ENCODE measurements at regions not wholly inside any gene's neighbourhood (a gene's known extent, or its start where the extent isn't known, plus 50 kb on each side); places are given as distances from the start of the nearest gene placed in this dataset.

DNA sequence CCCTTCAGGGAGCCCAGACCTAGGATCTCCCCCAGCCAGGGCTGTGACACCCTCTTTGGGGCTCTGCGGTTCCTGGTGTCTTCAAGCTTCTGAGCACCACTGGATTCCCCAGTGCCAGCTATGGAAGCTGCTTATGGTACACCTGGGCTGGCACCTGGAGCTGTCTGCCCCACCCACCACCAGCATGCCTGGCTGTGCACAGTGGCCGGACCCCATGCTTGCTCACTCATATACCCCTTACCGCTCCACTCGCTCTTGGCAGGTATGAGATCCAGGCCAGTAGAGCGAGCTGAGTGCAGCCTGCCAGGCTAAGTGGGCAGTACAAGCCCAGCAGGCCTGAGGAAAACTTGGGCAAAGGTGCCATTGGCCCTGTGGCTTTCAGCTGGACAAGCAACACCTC is 114.0 kb downstream of the DACT1 start:
- CTCF ChIA-PET, result interaction anchor here (1.0 to 5.0 kb wide), 6 partner anchors 11 to 251 kb away, joined by 3 to 26 read pairs (median 4); no protein-coding TSS in a partner anchor

More for the DNA sequence above, 114.0 kb downstream of the DACT1 start:
- ATAC-seq, result no peak
- 59% methylated on average over 5 of the region's 5 CpGs for WGBS (ENCODE audit: insufficient coverage, insufficient replicate concordance, low lambda C conversion rate, missing lambda C conversion rate)
- RAD21 ChIA-PET (ENCODE audit: unreplicated experiment), result interaction anchor here (1.1 to 2.3 kb wide), 5 partner anchors 18 to 205 kb away, joined by 3 to 9 read pairs (median 4); no protein-coding TSS in a partner anchor
- Histone ChIP-seq H3K36me3 (ENCODE audit: control insufficient read depth in 2 of 2, insufficient read depth in 2 of 2, low read length in 1 of 2) (no peaks in the 10 kb centered on the region), H3K27me3 (replicated peaks in 1 of 2; ENCODE audit: control insufficient read depth in 2 of 2, insufficient read depth in 2 of 2, low read length in 1 of 2) (no peaks in the 10 kb centered on the region), H3K79me2 (ENCODE audit: control insufficient read depth, insufficient read depth, low read length) (no peaks in the 10 kb centered on the region), H2AFZ (ENCODE audit: control insufficient read depth, low read depth, low read length) (no peak overlapping the region), H3K27ac (ENCODE audit: control insufficient read depth, insufficient read depth) (no peak overlapping the region), H3K4me2 (ENCODE audit: control insufficient read depth, insufficient read depth) (no peak overlapping the region), H3K9ac (ENCODE audit: control insufficient read depth, insufficient read depth, low read length) (no peak overlapping the region), H3K4me1 (ENCODE audit: control insufficient read depth, insufficient read depth, low read length) (no peaks in the 10 kb centered on the region), H3K4me3 (no peak overlapping the region), H4K20me1 (ENCODE audit: control insufficient read depth, insufficient read depth) (no peaks in the 10 kb centered on the region), H3K9me3 (replicated peaks; ENCODE audit: control insufficient read depth, insufficient read depth, low read length) (no peaks in the 10 kb centered on the region; the same call in 2 of the 3 replicates)
- TF ChIP-seq, protein P1, sequence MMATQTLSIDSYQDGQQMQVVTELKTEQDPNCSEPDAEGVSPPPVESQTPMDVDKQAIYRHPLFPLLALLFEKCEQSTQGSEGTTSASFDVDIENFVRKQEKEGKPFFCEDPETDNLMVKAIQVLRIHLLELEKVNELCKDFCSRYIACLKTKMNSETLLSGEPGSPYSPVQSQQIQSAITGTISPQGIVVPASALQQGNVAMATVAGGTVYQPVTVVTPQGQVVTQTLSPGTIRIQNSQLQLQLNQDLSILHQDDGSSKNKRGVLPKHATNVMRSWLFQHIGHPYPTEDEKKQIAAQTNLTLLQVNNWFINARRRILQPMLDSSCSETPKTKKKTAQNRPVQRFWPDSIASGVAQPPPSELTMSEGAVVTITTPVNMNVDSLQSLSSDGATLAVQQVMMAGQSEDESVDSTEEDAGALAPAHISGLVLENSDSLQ (IDR thresholded peaks at IDR 0.05), result no peak
- TF ChIP-seq JUND (IDR thresholded peaks at IDR 0.05; ENCODE audit: low read depth, low read length) (no peak), EP300 (IDR thresholded peaks at IDR 0.05; ENCODE audit: borderline replicate concordance in 1 of 2, control insufficient read depth in 1 of 2, low read depth in 2 of 2, low read length in 2 of 2) (no peak), RCOR1 (conservative IDR thresholded peaks at IDR 0.05; ENCODE audit: low read depth, low read length) (no peak), SP1 (IDR thresholded peaks at IDR 0.05; ENCODE audit: low read depth, low read length) (no peak), IRF4 (IDR thresholded peaks at IDR 0.05; ENCODE audit: low read depth, low read length) (no peak), BHLHE40 (IDR thresholded peaks at IDR 0.05; ENCODE audit: borderline replicate concordance in 1 of 2, low read depth in 2 of 2, low read length in 1 of 2) (no peak), CBX3 (IDR thresholded peaks at IDR 0.05; ENCODE audit: borderline replicate concordance, low read depth) (no peak)
- TF ChIP-seq, protein P2, sequence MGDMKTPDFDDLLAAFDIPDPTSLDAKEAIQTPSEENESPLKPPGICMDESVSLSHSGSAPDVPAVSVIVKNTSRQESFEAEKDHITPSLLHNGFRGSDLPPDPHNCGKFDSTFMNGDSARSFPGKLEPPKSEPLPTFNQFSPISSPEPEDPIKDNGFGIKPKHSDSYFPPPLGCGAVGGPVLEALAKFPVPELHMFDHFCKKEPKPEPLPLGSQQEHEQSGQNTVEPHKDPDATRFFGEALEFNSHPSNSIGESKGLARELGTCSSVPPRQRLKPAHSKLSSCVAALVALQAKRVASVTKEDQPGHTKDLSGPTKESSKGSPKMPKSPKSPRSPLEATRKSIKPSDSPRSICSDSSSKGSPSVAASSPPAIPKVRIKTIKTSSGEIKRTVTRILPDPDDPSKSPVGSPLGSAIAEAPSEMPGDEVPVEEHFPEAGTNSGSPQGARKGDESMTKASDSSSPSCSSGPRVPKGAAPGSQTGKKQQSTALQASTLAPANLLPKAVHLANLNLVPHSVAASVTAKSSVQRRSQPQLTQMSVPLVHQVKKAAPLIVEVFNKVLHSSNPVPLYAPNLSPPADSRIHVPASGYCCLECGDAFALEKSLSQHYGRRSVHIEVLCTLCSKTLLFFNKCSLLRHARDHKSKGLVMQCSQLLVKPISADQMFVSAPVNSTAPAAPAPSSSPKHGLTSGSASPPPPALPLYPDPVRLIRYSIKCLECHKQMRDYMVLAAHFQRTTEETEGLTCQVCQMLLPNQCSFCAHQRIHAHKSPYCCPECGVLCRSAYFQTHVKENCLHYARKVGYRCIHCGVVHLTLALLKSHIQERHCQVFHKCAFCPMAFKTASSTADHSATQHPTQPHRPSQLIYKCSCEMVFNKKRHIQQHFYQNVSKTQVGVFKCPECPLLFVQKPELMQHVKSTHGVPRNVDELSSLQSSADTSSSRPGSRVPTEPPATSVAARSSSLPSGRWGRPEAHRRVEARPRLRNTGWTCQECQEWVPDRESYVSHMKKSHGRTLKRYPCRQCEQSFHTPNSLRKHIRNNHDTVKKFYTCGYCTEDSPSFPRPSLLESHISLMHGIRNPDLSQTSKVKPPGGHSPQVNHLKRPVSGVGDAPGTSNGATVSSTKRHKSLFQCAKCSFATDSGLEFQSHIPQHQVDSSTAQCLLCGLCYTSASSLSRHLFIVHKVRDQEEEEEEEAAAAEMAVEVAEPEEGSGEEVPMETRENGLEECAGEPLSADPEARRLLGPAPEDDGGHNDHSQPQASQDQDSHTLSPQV (IDR thresholded peaks at IDR 0.05), result no peak
- SMC1A ChIA-PET (ENCODE audit: uncharacterized antibody, unreplicated experiment), result interaction anchor here (1.0 to 5.4 kb wide), 6 partner anchors 9 to 112 kb away, joined by 3 to 64 read pairs (median 6); no protein-coding TSS in a partner anchor
- intact Hi-C loops (cut with micrococcal nuclease; ENCODE audit: unreplicated experiment), result no loop called here
- no peak for DNase-seq (ENCODE audit: low read depth, low spot score)
- no peak for FAIRE-seq
- in situ Hi-C loops (cut with MboI), result no loop called here
- POLR2A ChIA-PET, result interaction anchor here (1.0 to 1.1 kb wide), 2 partner anchors 11 to 45 kb away, joined by 3 read pairs; no protein-coding TSS in a partner anchor
- no TSS peak for BruUV-seq (replicated peaks)

Measured in GM12878 (cell line).